GM19324 (cell line): ENCODE measurements at regions not wholly inside any gene's neighbourhood (a gene's known extent, or its start where the extent isn't known, plus 50 kb on each side); places are given as distances from the start of the nearest gene placed in this dataset.

ENCODE experiments used
- ATAC-seq: cut with Tn5 transposase; IDR thresholded peaks from one replicate; pipeline ENCODE4 v1.9.1; 2021; ENCODE audit warnings: mild to moderate bottlenecking, moderate library complexity; ENCODE audit not compliant: unreplicated experiment, low FRiP score

- ATAC-seq, result no peak
These were observed 421.0 kb downstream of the DYNC2H1 start for GRCh38 chr11:103530257-103530656.

- no peak for ATAC-seq
These were observed 423.0 kb downstream of the DYNC2H1 start for GRCh38 chr11:103532133-103532788.

- ATAC-seq, result no peak
These were observed 425.0 kb downstream of the DYNC2H1 start for GRCh38 chr11:103534191-103534590.

GRCh38 chr11:103534959-103535358 lies 425.7 kb downstream of the DYNC2H1 start:
- ATAC-seq, result no peak

- ATAC-seq, result no peak
These were observed 427.1 kb downstream of the DYNC2H1 start for GRCh38 chr11:103536335-103536722.

- ATAC-seq, result no peak
These were observed 428.8 kb downstream of the DYNC2H1 start for GRCh38 chr11:103537904-103538502.

- ATAC-seq, result no peak
These were observed 429.9 kb downstream of the DYNC2H1 start for GRCh38 chr11:103539166-103539565.

GRCh38 chr11:103541186-103541795 lies 432.1 kb downstream of the DYNC2H1 start:
- ATAC-seq, result no peak

GRCh38 chr11:103542851-103543250 lies 433.6 kb downstream of the DYNC2H1 start:
- ATAC-seq, result no peak

GRCh38 chr11:103543456-103543855 lies 434.2 kb downstream of the DYNC2H1 start:
- ATAC-seq, result no peak

- no peak for ATAC-seq
These were observed 435.6 kb downstream of the DYNC2H1 start for GRCh38 chr11:103544874-103545273.

- ATAC-seq, result no peak
These were observed 436.3 kb downstream of the DYNC2H1 start for GRCh38 chr11:103545551-103545950.

- no peak for ATAC-seq
These were observed 437.0 kb downstream of the DYNC2H1 start for GRCh38 chr11:103546236-103546635.

- ATAC-seq, result no peak
These were observed 437.8 kb downstream of the DYNC2H1 start for GRCh38 chr11:103547024-103547423.

- ATAC-seq, result no peak
These were observed 438.5 kb downstream of the DYNC2H1 start for GRCh38 chr11:103547691-103548090.

- no peak for ATAC-seq
These were observed 439.6 kb downstream of the DYNC2H1 start for GRCh38 chr11:103548838-103549237.

- no peak for ATAC-seq
These were observed 441.6 kb downstream of the DYNC2H1 start for GRCh38 chr11:103550811-103551210.

- ATAC-seq, result no peak
These were observed 442.9 kb downstream of the DYNC2H1 start for GRCh38 chr11:103552086-103552485.

- ATAC-seq, result no peak
These were observed 446.9 kb downstream of the DYNC2H1 start for GRCh38 chr11:103556171-103556570.

GRCh38 chr11:103566116-103566515 lies 456.9 kb downstream of the DYNC2H1 start:
- no peak for ATAC-seq

GRCh38 chr11:103581760-103582159 lies 454.7 kb upstream of the DDI1 start:
- no peak for ATAC-seq

- no peak for ATAC-seq
These were observed 454.0 kb upstream of the DDI1 start for GRCh38 chr11:103582351-103582909.
